22Rv1 (cell line): ENCODE measurements at regions not wholly inside any gene's neighbourhood (a gene's known extent, or its start where the extent isn't known, plus 50 kb on each side); places are given as distances from the start of the nearest gene placed in this dataset.

Source experiments
- ZFX ChIP-seq: fragments of 450-650 bp; IDR thresholded peaks from 2 replicates; pipeline ENCODE4 v1.6.1; 2017; ENCODE audit warnings: antibody characterized with exemption, borderline replicate concordance
- TF ChIP-seq, protein P1 (sequence below): fragments of 450-650 bp; IDR thresholded peaks from 2 replicates; pipeline ENCODE4 v1.5.1; 2017; ENCODE audit warnings: mild to moderate bottlenecking

DNA sequence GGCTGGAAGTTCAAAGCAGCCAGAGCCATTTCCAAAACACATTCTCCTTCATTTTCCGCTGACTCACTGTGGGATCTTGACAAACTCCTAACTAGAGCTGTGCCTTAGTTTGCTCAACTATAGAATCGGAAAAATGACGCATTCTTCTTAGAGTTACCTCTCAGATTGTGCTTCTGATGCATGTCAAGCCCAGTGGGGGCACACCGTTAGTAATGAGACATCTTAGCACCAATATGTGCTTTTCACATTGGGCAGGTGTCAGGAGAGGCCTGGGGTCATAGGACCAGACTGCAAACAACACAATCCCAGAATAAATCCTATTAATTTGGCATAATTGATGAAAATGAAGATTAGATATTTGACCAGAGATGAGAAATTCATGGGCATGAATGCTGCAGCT lies 71.3 kb upstream of the UBE3A start:
- TF ChIP-seq, protein P1, sequence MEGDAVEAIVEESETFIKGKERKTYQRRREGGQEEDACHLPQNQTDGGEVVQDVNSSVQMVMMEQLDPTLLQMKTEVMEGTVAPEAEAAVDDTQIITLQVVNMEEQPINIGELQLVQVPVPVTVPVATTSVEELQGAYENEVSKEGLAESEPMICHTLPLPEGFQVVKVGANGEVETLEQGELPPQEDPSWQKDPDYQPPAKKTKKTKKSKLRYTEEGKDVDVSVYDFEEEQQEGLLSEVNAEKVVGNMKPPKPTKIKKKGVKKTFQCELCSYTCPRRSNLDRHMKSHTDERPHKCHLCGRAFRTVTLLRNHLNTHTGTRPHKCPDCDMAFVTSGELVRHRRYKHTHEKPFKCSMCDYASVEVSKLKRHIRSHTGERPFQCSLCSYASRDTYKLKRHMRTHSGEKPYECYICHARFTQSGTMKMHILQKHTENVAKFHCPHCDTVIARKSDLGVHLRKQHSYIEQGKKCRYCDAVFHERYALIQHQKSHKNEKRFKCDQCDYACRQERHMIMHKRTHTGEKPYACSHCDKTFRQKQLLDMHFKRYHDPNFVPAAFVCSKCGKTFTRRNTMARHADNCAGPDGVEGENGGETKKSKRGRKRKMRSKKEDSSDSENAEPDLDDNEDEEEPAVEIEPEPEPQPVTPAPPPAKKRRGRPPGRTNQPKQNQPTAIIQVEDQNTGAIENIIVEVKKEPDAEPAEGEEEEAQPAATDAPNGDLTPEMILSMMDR, result no peak
- TF ChIP-seq ZFX, result no peak
